GM23248 (cell line): ENCODE measurements at regions not wholly inside any gene's neighbourhood (a gene's known extent, or its start where the extent isn't known, plus 50 kb on each side); places are given as distances from the start of the nearest gene placed in this dataset.

Experiments used
- EZH2 ChIP-seq: fragments of 200-600 bp; sonication (generic); IDR thresholded peaks from 2 replicates; pipeline ENCODE4 v1.6.1; 2018; ENCODE audit warnings: antibody characterized with exemption, mild to moderate bottlenecking; ENCODE audit not compliant: insufficient read depth, poor library complexity, severe bottlenecking
- EZH2phosphoT487 ChIP-seq: fragments of 200-600 bp; sonication (generic); IDR thresholded peaks from 2 replicates; pipeline ENCODE4 v1.6.1; 2018; ENCODE audit warnings: antibody characterized with exemption, moderate library complexity, mild to moderate bottlenecking, low read depth; ENCODE audit not compliant: insufficient read depth

- TF ChIP-seq EZH2 (no peak), EZH2phosphoT487 (no peak)
These were observed 70.8 kb downstream of the DUSP6 start for GRCh38 chr12:89281539-89281867.
